Skeletal muscle tissue (tissue), 3 donors: ENCODE measurements at regions not wholly inside any gene's neighbourhood (a gene's known extent, or its start where the extent isn't known, plus 50 kb on each side); places are given as distances from the start of the nearest gene placed in this dataset.

Experiments
- H3K27ac ChIP-seq: one replicate; pipeline ENCODE4 v1.7.0; 2013; ENCODE audit warnings: mild to moderate bottlenecking, low read depth, low read length, inconsistent platforms
- H3K27me3 ChIP-seq, 3 donors: one replicate each; pipeline ENCODE4 v1.7.0; 2013; ENCODE audit warnings: low read length in 3 of 3; ENCODE audit not compliant: control insufficient read depth in 3 of 3, insufficient read depth in 3 of 3
- H3K36me3 ChIP-seq, 3 donors: one replicate each; pipeline ENCODE4 v1.7.0; 2013; ENCODE audit warnings: low read length in 3 of 3; ENCODE audit not compliant: control insufficient read depth in 3 of 3, insufficient read depth in 3 of 3
- H3K4me1 ChIP-seq, 3 donors: one replicate each; pipeline ENCODE4 v1.7.0; 2013; ENCODE audit warnings: low read length in 3 of 3, mild to moderate bottlenecking in 3 of 3; ENCODE audit not compliant: control insufficient read depth in 3 of 3, insufficient read depth in 3 of 3
- H3K4me3 ChIP-seq, 3 donors: one replicate each; pipeline ENCODE4 v1.7.0; 2013; ENCODE audit warnings: low read length in 3 of 3
- H3K9ac ChIP-seq, 3 donors: one replicate each; pipeline ENCODE4 v1.7.0; 2013; ENCODE audit warnings: low read length in 3 of 3, mild to moderate bottlenecking in 3 of 3, moderate library complexity in 2 of 3, low read depth in 1 of 3
- H3K9me3 ChIP-seq, 3 donors: one replicate each; pipeline ENCODE4 v1.7.0; 2013; ENCODE audit warnings: low read length in 3 of 3; ENCODE audit not compliant: control insufficient read depth in 3 of 3
- donor health status: Osteomylitis.

GRCh38 chr10:2214092-2214491, 476.8 kb upstream of the ADARB2 start:
- no peaks in the 10 kb centered on the region for H3K36me3 ChIP-seq
- no peaks in the 10 kb centered on the region for H3K9me3 ChIP-seq
- no peaks in the 10 kb centered on the region for H3K27me3 ChIP-seq
- H3K4me3 ChIP-seq, result no peak overlapping the region
- no peak overlapping the region for H3K27ac ChIP-seq
- H3K9ac ChIP-seq, result no peak overlapping the region
- H3K4me1 ChIP-seq, result no peaks in the 10 kb centered on the region

GRCh38 chr10:2212244-2212834, 475.0 kb upstream of the ADARB2 start:
- Histone ChIP-seq H3K27me3 (no peaks in the 10 kb centered on the region), H3K4me3 (no peak overlapping the region)

GRCh38 chr10:2210088-2210487, 472.8 kb upstream of the ADARB2 start:
- H3K4me1 ChIP-seq, result no peaks in the 10 kb centered on the region
- no peaks in the 10 kb centered on the region for H3K9me3 ChIP-seq
- no peak overlapping the region for H3K9ac ChIP-seq
- H3K27ac ChIP-seq, result no peak overlapping the region
- H3K36me3 ChIP-seq, result no peaks in the 10 kb centered on the region
- H3K4me3 ChIP-seq, result no peak overlapping the region
- no peaks in the 10 kb centered on the region for H3K27me3 ChIP-seq

More at GRCh38 chr10:2212244-2212834, 475.0 kb upstream of the ADARB2 start:
- Histone ChIP-seq H3K4me1 (no peaks in the 10 kb centered on the region), H3K9ac (no peak overlapping the region), H3K36me3 (no peaks in the 10 kb centered on the region), H3K9me3 (no peaks in the 10 kb centered on the region), H3K27ac (no peak overlapping the region)

GRCh38 chr10:2208106-2208505, 470.8 kb upstream of the ADARB2 start:
- no peak overlapping the region for H3K27ac ChIP-seq
- H3K36me3 ChIP-seq, result no peaks in the 10 kb centered on the region
- H3K9ac ChIP-seq, result no peak overlapping the region
- no peaks in the 10 kb centered on the region for H3K9me3 ChIP-seq
- H3K27me3 ChIP-seq, result no peaks in the 10 kb centered on the region
- no peaks in the 10 kb centered on the region for H3K4me1 ChIP-seq
- H3K4me3 ChIP-seq, result no peak overlapping the region

GRCh38 chr10:2207246-2207922, 470.1 kb upstream of the ADARB2 start:
- Histone ChIP-seq H3K4me3 (no peak overlapping the region), H3K9ac (no peak overlapping the region), H3K4me1 (no peaks in the 10 kb centered on the region), H3K27ac (no peak overlapping the region), H3K36me3 (no peaks in the 10 kb centered on the region), H3K27me3 (no peaks in the 10 kb centered on the region), H3K9me3 (no peaks in the 10 kb centered on the region)

- Histone ChIP-seq H3K27ac (no peak overlapping the region), H3K4me3 (no peak overlapping the region), H3K9me3 (no peaks in the 10 kb centered on the region), H3K4me1 (no peaks in the 10 kb centered on the region), H3K36me3 (no peaks in the 10 kb centered on the region), H3K9ac (no peak overlapping the region), H3K27me3 (no peaks in the 10 kb centered on the region)
Measured at GRCh38 chr10:2205406-2205805, 468.1 kb upstream of the ADARB2 start.

- Histone ChIP-seq H3K4me3 (no peak overlapping the region), H3K4me1 (no peaks in the 10 kb centered on the region), H3K9me3 (no peaks in the 10 kb centered on the region), H3K27ac (no peak overlapping the region), H3K36me3 (no peaks in the 10 kb centered on the region), H3K27me3 (no peaks in the 10 kb centered on the region), H3K9ac (no peak overlapping the region)
Measured at GRCh38 chr10:2202401-2202800, 465.1 kb upstream of the ADARB2 start.

- Histone ChIP-seq H3K4me1 (no peaks in the 10 kb centered on the region), H3K4me3 (no peak overlapping the region), H3K36me3 (no peaks in the 10 kb centered on the region), H3K9me3 (no peaks in the 10 kb centered on the region), H3K27me3 (no peaks in the 10 kb centered on the region), H3K9ac (no peak overlapping the region), H3K27ac (no peak overlapping the region)
Measured at GRCh38 chr10:2201534-2202099, 464.3 kb upstream of the ADARB2 start.

GRCh38 chr10:2197663-2198062, 460.3 kb upstream of the ADARB2 start:
- H3K4me3 ChIP-seq, result no peak overlapping the region
- H3K36me3 ChIP-seq, result no peaks in the 10 kb centered on the region
- H3K27ac ChIP-seq, result no peak overlapping the region
- no peaks in the 10 kb centered on the region for H3K9me3 ChIP-seq
- no peak overlapping the region for H3K9ac ChIP-seq
- no peaks in the 10 kb centered on the region for H3K27me3 ChIP-seq
- no peaks in the 10 kb centered on the region for H3K4me1 ChIP-seq

GRCh38 chr10:2196272-2196671, 458.9 kb upstream of the ADARB2 start:
- Histone ChIP-seq H3K4me3 (no peak overlapping the region), H3K9ac (no peak overlapping the region)

More at GRCh38 chr10:2196272-2196671, 458.9 kb upstream of the ADARB2 start:
- Histone ChIP-seq H3K27ac (no peak overlapping the region), H3K27me3 (no peaks in the 10 kb centered on the region), H3K9me3 (no peaks in the 10 kb centered on the region), H3K4me1 (no peaks in the 10 kb centered on the region), H3K36me3 (no peaks in the 10 kb centered on the region)
